NCI-H226 (cell line): ENCODE measurements at regions not wholly inside any gene's neighbourhood (a gene's known extent, or its start where the extent isn't known, plus 50 kb on each side); places are given as distances from the start of the nearest gene placed in this dataset.
A peak's percentile ranks its signal among the peaks of the same experiment; 100 is the strongest.

Source experiments
- DNase-seq: peaks from one replicate; pipeline ENCODE4 v3.0.0-alpha.2; 2015

DNA sequence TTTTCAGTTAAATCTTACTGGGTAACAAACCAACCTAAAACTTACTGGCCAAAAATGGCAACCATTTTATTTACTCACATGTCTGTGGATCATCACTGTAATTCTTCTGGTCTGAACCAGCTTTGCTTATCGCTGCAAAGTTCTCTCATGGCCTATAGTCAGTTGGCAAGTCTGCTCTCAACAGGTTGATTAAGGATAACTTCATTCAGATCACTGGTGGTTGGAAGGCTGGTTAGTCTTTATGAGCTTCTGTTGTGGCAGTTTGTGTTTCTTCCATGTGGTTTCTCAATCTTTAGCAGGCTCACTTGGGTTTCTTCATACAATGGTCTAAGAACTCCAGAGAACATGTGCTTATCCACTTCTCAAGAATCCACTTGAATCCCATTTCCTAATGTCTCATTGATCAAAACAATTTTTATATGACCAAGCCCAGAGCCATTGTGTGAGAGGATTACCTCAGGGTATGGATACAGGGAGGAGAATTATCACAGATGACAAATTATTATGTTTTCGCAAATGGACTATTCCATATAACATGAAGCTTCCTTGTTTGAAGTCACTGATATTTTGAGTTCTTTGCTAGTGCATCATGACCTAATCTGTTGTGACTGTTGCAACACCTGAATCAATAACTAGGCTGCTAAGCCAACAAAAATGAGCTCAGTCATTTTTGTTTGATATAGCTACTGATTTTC lies 155.4 kb upstream of the BMP2 start:
- no peak for DNase-seq

DNA sequence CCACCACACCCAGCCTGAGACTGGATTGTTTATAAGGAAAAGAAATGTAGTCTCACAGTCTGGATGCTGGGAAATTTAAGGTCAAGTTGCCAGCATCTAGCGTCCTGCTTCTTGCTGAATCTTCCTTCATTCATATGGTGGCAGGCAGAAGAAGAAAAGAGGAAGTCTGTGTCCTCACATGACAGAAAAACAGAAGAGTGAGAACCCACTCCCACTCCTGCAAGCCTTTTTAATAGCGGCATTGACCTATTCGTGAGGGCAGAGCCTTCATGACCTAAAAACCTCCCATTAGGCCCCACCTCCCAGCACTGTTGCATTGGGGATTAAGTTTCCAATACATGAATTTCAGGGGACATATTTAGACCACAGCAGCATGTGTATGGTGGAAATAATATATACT lies 160.8 kb upstream of the BMP2 start:
- DNase-seq: no peak

GRCh38 chr20:6605055-6605935 lies 162.2 kb upstream of the BMP2 start:
- DNase-seq: no peak

DNA sequence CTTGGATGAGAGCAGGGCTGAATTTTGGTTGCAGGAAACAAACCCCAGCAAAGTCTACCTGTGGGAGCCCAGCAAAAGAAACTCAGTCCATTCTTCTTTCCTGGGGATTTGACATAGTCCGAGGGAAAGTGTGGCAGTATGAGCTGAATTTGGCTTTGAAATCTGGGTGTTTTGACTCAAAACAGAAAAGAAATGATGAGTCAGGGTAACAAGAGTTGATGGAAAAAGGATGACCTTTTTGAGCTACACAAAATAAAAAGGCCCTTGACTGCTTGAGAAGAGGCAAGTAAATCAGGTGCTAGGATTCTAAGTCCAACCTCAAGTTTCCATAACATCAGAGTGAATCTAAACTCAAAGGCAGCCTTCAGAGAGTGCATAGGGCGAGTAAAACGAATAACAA lies 163.3 kb upstream of the BMP2 start:
- DNase-seq: no peak

DNA sequence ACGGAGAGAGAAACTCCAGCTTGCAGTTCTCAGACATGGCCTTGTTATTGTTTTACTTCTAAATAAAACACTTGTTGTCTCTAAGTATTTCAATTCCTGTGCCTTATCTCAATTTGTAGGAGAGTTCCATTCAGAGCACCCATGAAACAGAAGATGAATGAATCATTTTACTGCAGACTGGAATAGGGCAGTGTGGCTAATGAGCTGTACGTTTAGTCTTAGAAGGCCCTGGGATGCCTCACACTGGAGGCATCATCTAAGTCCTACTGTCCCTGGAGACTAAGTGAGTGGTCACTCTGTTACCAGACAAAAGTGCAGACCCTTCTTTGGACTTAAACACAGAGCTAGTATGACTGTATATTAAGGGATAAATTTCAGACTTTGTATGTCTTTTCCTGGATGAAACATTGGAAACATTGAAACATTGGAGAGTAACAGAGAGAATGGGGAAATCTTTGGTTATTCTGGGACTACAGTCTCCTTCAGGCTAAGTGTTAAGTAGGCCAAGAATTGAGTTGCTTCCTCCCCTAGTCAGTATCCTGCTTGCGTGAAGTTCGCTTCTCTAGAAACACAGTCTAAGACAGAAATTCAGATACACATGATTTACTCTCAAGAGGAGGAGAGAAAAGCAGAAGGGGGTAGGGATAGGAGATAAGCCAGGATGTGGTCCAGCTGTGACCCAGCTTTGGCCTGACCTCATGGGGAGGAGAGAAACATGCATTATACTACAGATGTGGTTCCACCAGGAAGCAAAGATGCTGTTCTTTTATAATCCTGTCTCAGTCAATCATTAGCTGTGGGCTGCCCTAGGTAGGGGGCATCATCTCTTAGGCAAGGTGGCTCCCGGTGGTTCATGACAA lies 167.4 kb upstream of the BMP2 start:
- peak; percentile 10 for DNase-seq

GRCh38 chr20:6595704-6596103 lies 171.8 kb upstream of the BMP2 start:
- DNase-seq: peak; percentile 69

- DNase-seq: peak; percentile 82
Observed at GRCh38 chr20:6590891-6591637, 176.4 kb upstream of the BMP2 start.

DNA sequence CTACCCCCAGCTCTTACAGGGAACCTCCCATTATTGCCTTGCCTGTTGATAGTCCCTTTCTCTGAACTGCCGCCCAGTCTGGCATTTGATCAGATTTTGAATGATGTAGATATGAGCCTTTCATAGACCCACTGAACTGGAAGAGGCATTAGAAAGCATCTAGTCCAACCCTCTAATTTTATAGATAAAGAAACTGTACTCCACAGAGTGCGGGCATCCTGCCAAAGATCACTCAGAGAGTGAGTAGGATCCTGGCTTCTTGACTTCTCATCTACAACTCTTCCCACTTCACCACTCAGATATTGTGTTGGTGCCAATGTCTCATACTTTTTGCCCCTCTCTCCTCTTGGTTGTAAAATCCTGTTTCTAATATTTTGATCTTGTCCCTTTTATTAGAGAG lies 179.2 kb upstream of the BMP2 start:
- DNase-seq: peak; percentile 72

GRCh38 chr20:6583134-6583738 lies 184.2 kb upstream of the BMP2 start:
- no peak for DNase-seq

GRCh38 chr20:6582449-6582848 lies 185.0 kb upstream of the BMP2 start:
- DNase-seq: no peak

DNA sequence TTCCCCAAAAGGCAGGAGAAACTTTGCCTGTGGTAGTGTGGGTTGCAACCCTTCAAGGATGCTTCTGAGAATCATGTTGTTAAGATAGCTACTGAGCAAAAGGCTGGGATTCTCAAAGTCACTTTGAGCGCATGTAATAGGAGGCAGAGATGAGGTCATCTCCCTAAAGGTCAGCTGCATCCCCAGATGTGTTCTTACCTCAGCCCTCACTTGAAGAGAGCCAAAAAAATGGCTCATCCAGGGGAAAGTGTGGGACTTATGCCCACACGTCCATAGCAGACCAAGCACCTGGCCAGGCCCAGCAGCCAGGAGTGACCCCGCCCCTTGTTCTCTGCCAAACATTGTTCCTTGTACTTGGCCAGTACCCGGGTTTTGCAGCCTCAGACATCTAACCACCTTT lies 187.0 kb upstream of the BMP2 start:
- DNase-seq: no peak

- DNase-seq: no peak
Observed at GRCh38 chr20:6579824-6580223, 187.7 kb upstream of the BMP2 start.

GRCh38 chr20:6579417-6579816 lies 188.1 kb upstream of the BMP2 start:
- no peak for DNase-seq

DNA sequence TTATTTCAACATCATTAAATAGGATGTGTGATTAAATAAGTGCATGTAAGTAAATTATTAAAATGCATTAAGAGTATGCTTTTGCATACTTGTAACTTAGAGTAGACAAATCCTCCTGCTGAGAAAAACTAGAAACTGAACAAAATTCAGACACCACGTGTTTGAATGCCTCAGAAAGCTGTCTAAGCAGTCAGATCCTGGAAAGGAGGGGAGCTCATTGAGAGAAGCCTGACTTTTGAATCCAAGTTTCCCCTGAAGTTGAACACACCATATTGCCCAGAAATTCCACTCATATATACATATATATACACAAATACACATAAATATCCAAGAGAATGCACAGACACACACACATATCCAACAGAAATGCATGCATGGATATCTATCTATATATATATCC lies 190.0 kb upstream of the BMP2 start:
- DNase-seq: no peak

DNA sequence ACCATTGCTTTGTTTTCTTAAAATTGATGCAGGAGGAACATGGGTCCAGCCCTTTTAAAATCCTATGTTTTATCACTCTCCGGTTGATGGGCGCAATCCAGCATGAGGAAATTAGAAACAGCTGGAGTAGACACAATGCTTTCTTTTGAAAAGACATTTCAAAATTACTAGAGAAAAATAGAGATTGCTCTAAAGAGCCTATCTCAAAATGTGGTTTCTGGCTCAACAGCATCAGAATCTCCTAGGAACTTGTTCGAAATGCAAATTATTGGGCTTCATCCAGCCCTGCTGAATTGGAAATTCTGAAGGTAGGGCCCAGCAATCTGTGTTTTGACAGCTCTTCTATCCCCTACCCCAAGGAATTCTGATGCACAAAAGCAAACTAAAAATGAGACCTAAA lies 190.8 kb upstream of the BMP2 start:
- DNase-seq: no peak

- peak; percentile 22 for DNase-seq
Observed at GRCh38 chr20:6575912-6576401, 191.5 kb upstream of the BMP2 start.

GRCh38 chr20:6566821-6567220 lies 200.7 kb upstream of the BMP2 start:
- peak; percentile 77 for DNase-seq

GRCh38 chr20:6562111-6562510 lies 205.4 kb upstream of the BMP2 start:
- DNase-seq: peak; percentile 6

DNA sequence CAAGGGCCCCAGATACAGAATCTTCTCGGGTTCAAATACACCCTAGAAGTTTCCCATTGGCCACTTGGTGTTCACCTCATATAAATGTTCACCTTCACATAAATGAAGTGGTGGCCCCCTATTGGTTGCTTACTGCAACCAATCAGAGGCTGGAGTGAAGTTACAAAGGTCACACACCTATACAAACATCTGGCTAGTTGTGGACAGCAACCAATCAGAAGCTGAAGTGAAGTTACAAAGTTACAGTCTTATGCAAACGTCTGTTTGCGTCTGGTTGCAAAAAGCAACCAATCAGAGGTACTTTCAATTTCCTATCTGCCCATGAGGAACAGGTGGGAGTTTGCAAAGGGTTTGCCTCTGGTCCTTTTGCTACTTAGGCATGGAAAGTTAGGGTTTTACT lies 206.5 kb upstream of the BMP2 start:
- no peak for DNase-seq

DNA sequence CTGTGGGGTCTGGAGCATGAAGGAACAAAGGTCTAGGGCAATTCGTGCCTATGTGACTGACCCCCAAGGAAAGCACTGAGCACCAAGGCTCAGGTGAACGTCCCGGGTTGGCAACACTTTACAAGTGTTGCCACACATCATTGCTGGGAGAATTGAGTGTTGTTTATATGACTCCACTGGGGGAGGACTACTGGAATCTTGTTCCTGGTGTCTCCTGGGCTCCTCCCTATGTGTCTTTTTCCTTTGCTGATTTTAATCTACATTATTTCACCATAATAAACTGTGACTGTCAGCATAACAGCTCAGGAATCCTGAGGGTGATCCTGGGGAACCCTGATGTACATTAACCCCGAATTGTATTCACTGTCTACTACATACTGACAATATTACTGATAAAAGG lies 207.7 kb upstream of the BMP2 start:
- DNase-seq: peak; percentile 15

DNA sequence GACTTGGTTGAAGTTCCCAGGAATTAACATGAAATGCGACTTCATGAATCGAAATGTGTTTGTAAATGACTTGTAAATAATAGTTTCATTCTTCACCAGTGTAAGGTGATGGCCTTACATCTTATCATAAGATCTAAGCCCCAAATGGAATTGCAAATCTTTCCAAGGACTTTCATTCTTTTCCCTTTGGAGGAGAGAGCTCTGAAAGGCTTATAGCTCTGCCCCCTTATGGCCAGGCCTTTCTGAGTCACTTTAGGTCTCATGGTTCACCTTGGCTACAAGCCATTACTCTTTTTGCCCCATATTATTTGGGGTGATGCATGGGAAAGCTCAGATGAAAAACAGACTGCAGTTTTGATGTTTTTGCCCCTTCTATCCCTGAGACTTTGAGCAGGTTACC lies 209.1 kb upstream of the BMP2 start:
- DNase-seq: no peak
